NCI-H1417 treated with DMSO at 0.1 percent for 48 hours (cell line): ENCODE measurements at regions not wholly inside any gene's neighbourhood (a gene's known extent, or its start where the extent isn't known, plus 50 kb on each side); places are given as distances from the start of the nearest gene placed in this dataset.

Source experiments
- DNase-seq: peaks from one replicate; lab custom pipeline; 2025; lab: John Stamatoyannopoulos, UW

- DNase-seq = no peak
Measured at GRCh38 chr7:21029006-21029405, 242.3 kb upstream of the SP8 start.

- no peak for DNase-seq
Measured at GRCh38 chr7:21030237-21030871, 243.7 kb upstream of the SP8 start.

- no peak for DNase-seq
Measured at GRCh38 chr7:21041252-21041651, 254.6 kb upstream of the SP8 start.

DNA sequence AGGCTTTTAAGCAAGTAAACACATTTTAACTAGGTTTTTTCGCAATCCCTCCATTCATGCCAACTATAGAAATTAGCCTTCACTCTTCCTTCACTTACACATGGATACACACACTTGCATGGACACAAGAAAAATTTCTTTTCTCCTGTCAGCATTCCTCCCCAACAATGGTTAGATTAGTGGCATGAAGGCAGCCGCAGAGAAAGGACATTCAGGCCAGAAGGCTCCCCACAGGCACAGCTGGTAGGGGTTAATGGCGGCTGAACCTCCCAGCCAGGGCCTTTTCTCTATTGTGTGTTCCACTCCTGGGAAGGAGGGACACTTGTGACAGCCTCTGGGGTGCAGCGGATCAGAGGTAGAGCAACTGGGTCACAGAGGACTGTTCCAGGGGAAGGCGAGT lies 255.0 kb upstream of the SP8 start:
- no peak for DNase-seq

DNA sequence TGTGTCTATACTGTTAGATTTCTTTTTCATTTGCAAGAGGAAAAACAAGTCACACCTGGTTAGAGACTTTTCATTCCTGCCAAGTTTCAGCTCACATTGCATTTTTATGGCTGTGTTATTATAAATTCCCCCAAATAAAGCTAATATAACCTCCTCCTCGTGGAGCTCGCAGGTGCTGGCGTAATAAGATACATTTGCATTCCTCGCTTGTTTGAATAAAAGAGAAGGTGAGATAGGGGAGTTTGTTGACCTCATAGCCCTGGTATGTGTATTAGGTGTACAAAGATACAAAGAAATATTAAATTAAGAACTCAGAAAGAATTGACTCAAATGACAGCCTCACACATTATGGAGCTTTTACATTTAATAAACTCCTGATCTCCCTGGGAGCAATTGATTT lies 257.7 kb upstream of the SP8 start:
- DNase-seq = no peak

- DNase-seq = no peak
Measured at GRCh38 chr7:21044913-21045568, 258.4 kb upstream of the SP8 start.

DNA sequence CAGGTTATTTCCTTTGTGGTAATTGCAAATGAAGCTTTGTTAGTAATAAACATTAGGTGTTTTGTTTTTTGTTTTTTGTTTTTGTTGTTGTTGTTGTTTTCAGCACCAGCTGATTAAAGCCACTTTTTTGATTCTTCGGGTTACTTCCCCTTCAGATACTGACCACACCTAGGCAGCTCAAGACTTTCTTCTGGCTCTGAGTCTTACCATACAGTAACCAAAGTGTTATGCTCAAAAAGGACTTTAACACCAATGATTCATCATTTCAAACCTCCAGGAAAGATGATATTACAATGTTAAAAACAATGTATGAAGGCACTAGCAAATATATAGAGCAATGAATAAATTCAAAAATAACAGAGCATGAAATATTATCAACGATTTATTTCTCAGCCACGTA lies 265.2 kb upstream of the SP8 start:
- DNase-seq = no peak

DNA sequence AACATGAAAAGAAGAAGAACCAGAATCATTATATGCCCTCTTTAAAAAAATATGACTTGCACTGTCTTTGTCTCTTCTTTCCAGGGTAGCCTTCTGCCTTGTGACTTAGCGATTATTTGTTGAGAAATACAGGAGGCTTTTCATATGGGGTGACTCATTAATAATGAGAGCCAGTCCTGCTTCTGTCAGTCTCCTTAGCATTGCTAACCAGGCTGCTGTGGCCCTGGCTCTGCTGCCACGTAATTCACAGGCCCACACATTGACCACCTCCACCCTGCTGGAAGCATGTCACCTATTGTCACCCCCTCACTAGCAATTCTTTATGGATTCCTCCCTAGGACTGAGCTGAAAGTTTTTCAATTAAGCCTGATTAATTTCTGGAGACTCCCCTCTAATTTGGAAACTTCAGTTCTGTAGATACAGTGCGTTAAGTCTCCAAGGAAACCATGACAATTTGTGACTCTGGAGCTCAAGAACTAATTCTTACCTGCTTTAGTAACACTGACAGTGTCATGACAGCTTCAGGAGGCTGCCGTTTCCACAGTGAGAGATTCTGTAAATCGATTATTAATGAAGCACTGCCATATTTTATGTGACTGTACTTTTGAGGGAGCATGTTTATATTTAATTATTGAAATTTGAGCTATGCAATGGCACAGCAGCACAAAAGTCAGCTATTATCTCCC lies 267.9 kb upstream of the SP8 start:
- no peak for DNase-seq

DNA sequence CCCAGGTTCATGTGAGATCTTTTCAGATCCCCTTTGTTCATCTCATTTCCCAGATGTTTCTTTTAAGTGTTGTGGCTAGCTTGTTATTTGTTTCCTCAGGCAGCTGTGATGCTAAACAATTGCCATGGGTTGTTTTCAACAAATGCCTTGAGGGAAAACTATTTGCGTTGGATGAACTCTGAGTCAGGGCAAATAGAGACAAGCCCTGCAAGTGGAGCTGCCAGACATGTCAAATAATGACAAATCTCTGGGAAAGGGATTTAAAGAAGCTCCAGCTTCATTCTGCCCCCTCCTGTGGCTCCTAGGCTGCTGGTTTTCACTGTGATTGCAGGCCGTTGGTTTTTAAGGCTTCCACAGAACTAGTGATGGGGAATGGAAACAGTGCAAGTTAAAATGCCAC lies 272.4 kb upstream of the SP8 start:
- DNase-seq = no peak

DNA sequence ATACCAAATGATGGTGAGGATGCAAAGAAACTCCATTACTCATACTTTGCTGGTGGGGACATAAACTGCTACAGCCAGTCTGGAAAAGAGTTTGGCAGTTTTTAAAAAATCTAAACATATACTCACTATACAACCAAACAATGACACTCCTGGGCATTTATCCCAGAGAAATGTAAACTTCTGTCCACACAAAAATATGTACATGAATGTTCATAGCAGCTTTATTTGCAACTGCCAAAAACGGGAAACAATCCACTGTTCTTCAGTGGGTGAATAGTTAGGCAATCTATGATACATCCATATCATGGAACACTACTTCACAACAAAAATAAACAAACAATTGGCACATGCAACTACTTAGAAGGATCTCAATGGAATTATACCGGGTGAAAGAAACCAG lies 276.4 kb upstream of the SP8 start:
- no peak for DNase-seq

GRCh38 chr7:21064698-21065648 lies 278.3 kb upstream of the SP8 start:
- DNase-seq = no peak

DNA sequence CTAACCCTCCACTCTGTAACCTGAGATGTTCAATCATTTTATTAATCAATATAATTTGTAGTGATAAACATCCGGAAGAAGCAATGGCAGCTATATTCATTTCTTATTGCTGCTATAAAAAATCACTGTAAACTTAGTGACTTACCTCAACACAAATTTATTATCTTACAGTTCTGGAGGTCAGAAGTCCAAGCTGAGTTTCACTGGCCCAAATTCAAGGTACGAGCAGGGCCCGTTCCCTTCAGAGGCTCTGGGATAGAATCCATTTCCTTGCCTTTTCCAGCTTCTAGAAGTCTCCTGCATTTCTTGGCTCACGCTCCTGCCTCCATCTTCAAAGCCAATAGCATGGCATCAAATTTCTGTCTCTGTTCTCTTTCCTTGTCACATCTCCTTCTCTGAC lies 279.5 kb upstream of the SP8 start:
- DNase-seq = no peak

DNA sequence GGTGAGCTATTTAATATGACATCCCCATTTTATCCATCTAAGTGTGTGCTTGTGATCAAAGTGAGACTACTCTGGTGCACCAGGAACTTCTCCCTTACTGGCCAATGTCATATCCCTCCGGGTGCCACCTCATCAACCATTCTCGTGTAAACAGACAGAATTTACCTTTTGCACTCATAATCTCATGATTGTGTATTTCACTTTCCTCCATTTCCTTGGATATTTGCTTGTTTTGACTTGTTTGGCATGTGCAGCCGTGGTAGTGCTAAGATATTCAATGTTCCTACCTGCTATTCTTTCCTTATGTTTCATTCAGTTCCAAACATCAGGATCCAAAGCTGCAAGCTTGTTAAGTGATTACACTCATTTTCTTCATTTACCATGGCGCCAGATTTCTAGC lies 280.5 kb upstream of the SP8 start:
- DNase-seq = no peak

- DNase-seq = no peak
Measured at GRCh38 chr7:21070571-21071090, 283.9 kb upstream of the SP8 start.

DNA sequence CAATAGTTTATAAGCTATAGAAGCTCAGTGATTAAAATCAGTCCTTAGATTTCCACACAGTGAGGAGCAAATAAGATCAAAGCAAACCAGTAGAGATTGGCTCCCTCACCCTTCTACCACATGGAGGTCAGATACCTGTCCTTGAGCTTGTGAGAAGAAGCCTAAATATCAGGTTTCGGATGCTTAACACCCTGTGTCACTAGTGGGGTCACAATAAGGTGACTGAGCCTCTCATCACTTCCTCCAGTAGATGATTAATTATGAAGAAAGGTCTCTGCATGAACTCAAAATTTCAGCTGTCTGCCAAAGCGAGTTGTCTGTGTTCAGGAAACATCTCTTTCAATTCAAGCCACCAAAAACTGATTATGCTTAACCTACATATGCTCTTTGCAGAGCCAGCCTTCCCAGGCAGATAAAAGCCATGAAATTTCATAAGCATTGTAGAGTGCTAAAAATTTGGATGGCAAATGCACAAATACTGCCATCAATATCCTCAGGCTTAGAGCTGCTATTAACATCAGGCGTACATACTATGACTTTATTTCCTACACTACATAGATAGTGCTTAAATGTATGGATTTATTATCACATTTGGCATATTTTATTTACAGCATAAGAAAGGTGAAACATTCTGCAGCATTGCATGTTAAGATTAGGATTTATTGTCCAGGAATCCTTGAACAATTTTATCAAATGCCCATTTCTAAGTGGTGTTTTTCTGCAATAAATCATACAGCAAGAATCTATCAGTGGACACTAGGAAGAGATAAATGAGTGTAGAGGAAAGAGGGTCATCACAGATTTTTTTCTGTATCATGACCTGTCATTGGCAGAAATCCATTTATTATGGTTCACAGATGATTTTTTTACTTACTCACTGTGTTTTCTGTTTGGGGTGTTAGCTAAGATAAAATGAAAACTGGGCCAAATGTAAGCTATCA lies 285.1 kb upstream of the SP8 start:
- DNase-seq = no peak

DNA sequence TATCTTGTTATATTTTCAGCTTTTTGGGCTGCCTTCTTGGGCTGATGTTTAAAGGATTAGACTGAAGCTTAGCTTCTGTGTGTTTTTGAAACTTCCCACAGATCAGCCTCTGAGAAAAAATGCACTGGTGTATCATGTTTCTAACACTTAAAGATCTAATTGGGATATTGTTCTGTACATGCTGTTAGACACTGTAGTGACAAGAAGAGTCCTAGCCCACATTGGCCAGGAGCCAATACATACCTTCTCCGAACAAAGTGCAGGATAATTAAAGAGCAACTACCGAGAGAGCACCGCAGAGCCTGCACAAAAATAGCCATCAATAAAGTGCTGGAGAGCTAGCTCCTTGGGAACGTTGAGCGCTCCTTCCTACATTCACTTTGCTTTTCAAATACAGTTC lies 289.4 kb upstream of the SP8 start:
- DNase-seq = peak; percentile 82

DNA sequence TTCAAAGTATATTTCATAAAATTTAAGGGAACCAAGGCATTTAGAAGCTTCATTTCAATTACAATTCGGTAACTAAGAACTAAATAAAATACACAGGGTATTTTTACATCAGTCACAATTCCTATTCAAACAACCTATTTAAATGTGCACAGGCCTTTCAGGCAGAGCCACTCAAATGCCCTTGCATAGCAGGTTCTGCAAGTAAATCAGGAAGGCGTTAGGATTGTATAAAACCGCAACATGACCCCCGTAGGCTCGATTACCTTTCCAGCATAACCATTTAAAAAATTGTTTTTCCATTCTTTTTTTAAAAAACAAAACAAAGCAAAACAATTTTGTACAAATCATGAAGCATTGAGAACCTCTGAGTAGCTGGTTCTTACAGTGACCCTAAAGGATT lies 289.9 kb upstream of the SP8 start:
- no peak for DNase-seq

DNA sequence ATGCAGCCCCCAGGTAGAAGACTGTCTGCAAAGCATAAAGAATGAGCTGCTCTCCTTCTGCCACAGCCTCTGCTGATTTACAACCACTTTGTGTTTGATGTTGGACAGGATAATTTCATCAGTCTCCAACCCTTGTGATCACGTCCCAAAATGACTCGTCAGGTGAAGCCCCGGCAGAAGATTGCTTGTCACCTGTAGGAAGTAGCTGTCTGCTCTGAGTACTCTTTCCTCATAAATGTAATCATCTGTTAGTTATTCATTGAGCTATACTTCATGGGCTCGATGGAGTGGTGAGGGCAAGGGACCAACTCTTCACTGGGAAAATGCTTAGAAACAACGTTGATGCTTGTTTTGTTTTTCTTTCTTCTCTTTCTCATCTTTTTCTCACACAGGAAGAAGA lies 290.9 kb upstream of the SP8 start:
- DNase-seq = no peak

DNA sequence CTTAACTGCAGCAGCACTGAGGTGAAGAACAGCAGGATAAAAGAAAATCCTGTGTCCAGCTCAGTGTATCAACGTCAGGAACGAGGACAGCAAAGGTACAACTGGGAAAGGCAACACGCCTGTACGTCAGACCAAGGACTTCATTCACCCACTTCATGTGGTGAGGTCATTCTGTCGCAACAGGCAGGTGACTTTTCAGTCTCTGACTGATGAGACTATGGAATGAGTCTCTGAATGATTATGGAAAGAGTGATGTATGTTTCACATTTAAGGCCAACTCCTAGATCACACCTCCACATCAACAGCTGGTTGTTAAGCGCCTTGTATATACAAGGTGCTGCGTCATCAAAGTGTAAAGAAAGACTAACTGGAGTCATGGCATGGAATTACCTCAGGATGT lies 297.6 kb upstream of the SP8 start:
- no peak for DNase-seq

- DNase-seq = no peak
Measured at GRCh38 chr7:21086688-21087087, 300.0 kb upstream of the SP8 start.

DNA sequence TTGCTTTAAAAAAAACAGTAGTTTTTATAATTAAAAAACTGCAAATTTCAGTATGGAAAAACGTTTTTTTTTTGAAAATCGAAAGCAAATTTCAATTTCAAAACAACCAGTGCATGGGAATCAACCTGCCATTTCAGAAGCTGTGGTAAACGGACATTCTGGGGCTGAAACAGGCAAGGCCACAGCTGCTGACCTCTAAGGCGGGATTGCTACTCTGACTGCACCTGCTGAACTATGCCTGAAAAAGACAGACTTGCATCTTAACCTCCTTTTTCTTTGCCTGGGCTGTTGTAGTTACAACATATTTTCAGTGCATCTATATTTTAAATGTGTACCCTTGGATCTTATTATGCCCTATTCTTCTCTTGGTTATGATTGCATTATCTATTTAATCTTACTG lies 303.0 kb upstream of the SP8 start:
- DNase-seq = no peak
